NCI-H187 (cell line): ENCODE measurements at regions not wholly inside any gene's neighbourhood (a gene's known extent, or its start where the extent isn't known, plus 50 kb on each side); places are given as distances from the start of the nearest gene placed in this dataset.
A peak's percentile ranks its signal among the peaks of the same experiment; 100 is the strongest.

Experiments used
- DNase-seq, 2 experiments: peaks; one replicate each; lab custom pipeline; 2025; lab: John Stamatoyannopoulos, UW

- no peak for DNase-seq
These were observed 192.5 kb downstream of the FOXD2 start for GRCh38 chr1:47630346-47630745.

- DNase-seq: no peak
These were observed 193.7 kb downstream of the FOXD2 start for GRCh38 chr1:47631411-47631995.

- DNase-seq: no peak
These were observed 197.3 kb downstream of the FOXD2 start for GRCh38 chr1:47635111-47635510.

- no peak for DNase-seq
These were observed 197.8 kb downstream of the FOXD2 start for GRCh38 chr1:47635597-47635996.

GRCh38 chr1:47637111-47637685 lies 199.4 kb downstream of the FOXD2 start:
- no peak for DNase-seq

- no peak for DNase-seq
These were observed 200.4 kb downstream of the FOXD2 start for GRCh38 chr1:47638240-47638639.

- DNase-seq: no peak
These were observed 200.9 kb downstream of the FOXD2 start for GRCh38 chr1:47638713-47639112.

- DNase-seq: no peak
These were observed 205.7 kb downstream of the FOXD2 start for GRCh38 chr1:47643306-47644211.

GRCh38 chr1:47644212-47644573 lies 206.3 kb downstream of the FOXD2 start:
- DNase-seq: no peak

- no peak for DNase-seq
These were observed 207.3 kb downstream of the FOXD2 start for GRCh38 chr1:47645151-47645550.

- no peak for DNase-seq
These were observed 208.8 kb downstream of the FOXD2 start for GRCh38 chr1:47646676-47647075.

GRCh38 chr1:47647327-47647845 lies 209.5 kb downstream of the FOXD2 start:
- DNase-seq: no peak

GRCh38 chr1:47650205-47650604 lies 212.4 kb downstream of the FOXD2 start:
- peak; percentile 21 to 65 for DNase-seq

GRCh38 chr1:47650611-47651010 lies 212.8 kb downstream of the FOXD2 start:
- no peak for DNase-seq

GRCh38 chr1:47651311-47652089 lies 213.7 kb downstream of the FOXD2 start:
- DNase-seq: no peak

GRCh38 chr1:47655521-47656300 lies 217.9 kb downstream of the FOXD2 start:
- DNase-seq: no peak

- no peak for DNase-seq
These were observed 219.2 kb downstream of the FOXD2 start for GRCh38 chr1:47656719-47657685.

GRCh38 chr1:47658161-47658920 lies 220.5 kb downstream of the FOXD2 start:
- no peak for DNase-seq

- DNase-seq: no peak
These were observed 221.3 kb downstream of the FOXD2 start for GRCh38 chr1:47659146-47659545.
